ENCODE measurements at regions not wholly inside any gene's neighbourhood (a gene's known extent, or its start where the extent isn't known, plus 50 kb on each side); places are given as distances from the start of the nearest gene placed in this dataset.

- DNase-seq = no peak
- H3K4me1 Mint-ChIP-seq = peaks cover 2% of the 10 kb centered on the region
- ChIA-PET CTCF (interaction anchor here (0.7 to 2.0 kb wide), 8 partner anchors 13 to 1104 kb away, joined by 3 to 7 read pairs (median 4); no protein-coding TSS in a partner anchor), POLR2A (no interaction called here)
- H3K4me3 Mint-ChIP-seq = no peak overlapping the region
- no peaks in the 10 kb centered on the region for H3K9me3 Mint-ChIP-seq
- H3K27me3 Mint-ChIP-seq = no peaks in the 10 kb centered on the region
- no peak for ATAC-seq (ENCODE audit: low read depth)
- H3K27ac Mint-ChIP-seq = no peak overlapping the region
- intact Hi-C loops (cut with micrococcal nuclease) = loop anchor here (1.0 to 5.0 kb wide), 4 partner anchors 99 to 1636 kb away; no protein-coding TSS in a partner anchor
- H3K36me3 Mint-ChIP-seq (ENCODE audit: low read depth) = no peaks in the 10 kb centered on the region
- no peak for TF ChIP-seq CTCF (IDR thresholded peaks at IDR 0.05)
Observed at GRCh38 chrX:15143825-15144121, 126.1 kb downstream of the ASB9 start.

GRCh38 chrX:15143050-15143824, 126.6 kb downstream of the ASB9 start:
- POLR2A ChIA-PET = no interaction called here
- CTCF ChIA-PET = interaction anchor here (0.7 to 2.0 kb wide), 12 partner anchors 14 to 1636 kb away, joined by 3 to 7 read pairs (median 4); no protein-coding TSS in a partner anchor
- Mint-ChIP-seq H3K27ac (no peak overlapping the region), H3K9me3 (no peaks in the 10 kb centered on the region), H3K4me1 (peaks cover 2% of the 10 kb centered on the region), H3K36me3 (ENCODE audit: low read depth) (no peaks in the 10 kb centered on the region), H3K4me3 (no peak overlapping the region), H3K27me3 (no peaks in the 10 kb centered on the region)
- no peak for TF ChIP-seq CTCF (IDR thresholded peaks at IDR 0.05)
- ATAC-seq (ENCODE audit: low read depth) (peak; percentile 60), DNase-seq (no peak)
- intact Hi-C loops (cut with micrococcal nuclease) = loop anchor here (1.0 to 5.0 kb wide), 4 partner anchors 100 to 1636 kb away; no protein-coding TSS in a partner anchor

- CTCF ChIA-PET = interaction anchor here (0.8 to 1.5 kb wide), 5 partner anchors 13 to 1635 kb away, joined by 3 to 4 read pairs (median 4); no protein-coding TSS in a partner anchor
- Mint-ChIP-seq H3K9me3 (no peaks in the 10 kb centered on the region), H3K27me3 (no peaks in the 10 kb centered on the region), H3K4me3 (no peak overlapping the region), H3K4me1 (peaks cover 2% of the 10 kb centered on the region), H3K36me3 (ENCODE audit: low read depth) (no peaks in the 10 kb centered on the region), H3K27ac (no peak overlapping the region)
- intact Hi-C loops (cut with micrococcal nuclease) = loop anchor here (2.0 to 5.0 kb wide), 2 partner anchors 101 to 1635 kb away; no protein-coding TSS in a partner anchor
- DNase-seq (no peak), ATAC-seq (ENCODE audit: low read depth) (no peak)
- TF ChIP-seq CTCF (IDR thresholded peaks at IDR 0.05) = no peak
- POLR2A ChIA-PET = no interaction called here
Observed at GRCh38 chrX:15142084-15142715, 127.7 kb downstream of the ASB9 start.

- H3K36me3 Mint-ChIP-seq (ENCODE audit: low read depth) = no peaks in the 10 kb centered on the region
- no peak for ATAC-seq (ENCODE audit: low read depth)
- TF ChIP-seq CTCF (IDR thresholded peaks at IDR 0.05) = no peak
- no peaks in the 10 kb centered on the region for H3K27me3 Mint-ChIP-seq
- H3K9me3 Mint-ChIP-seq = no peaks in the 10 kb centered on the region
- ChIA-PET CTCF (no interaction called here), POLR2A (no interaction called here)
- no peak for DNase-seq
- H3K27ac Mint-ChIP-seq = no peak overlapping the region
- H3K4me1 Mint-ChIP-seq = no peaks in the 10 kb centered on the region
- intact Hi-C loops (cut with micrococcal nuclease) = no loop called here
- H3K4me3 Mint-ChIP-seq = no peak overlapping the region
Observed at GRCh38 chrX:15136795-15137194, 133.1 kb downstream of the ASB9 start.

- CTCF ChIA-PET = interaction anchor here (1.2 kb wide), 1 partner anchor 13 kb away, joined by 4 read pairs; no protein-coding TSS in a partner anchor
- intact Hi-C loops (cut with micrococcal nuclease) = no loop called here
- DNase-seq = no peak
Observed at GRCh38 chrX:15129412-15129811, 140.5 kb downstream of the ASB9 start.

More at GRCh38 chrX:15129412-15129811, 140.5 kb downstream of the ASB9 start:
- no peak overlapping the region for H3K27ac Mint-ChIP-seq
- no peaks in the 10 kb centered on the region for H3K9me3 Mint-ChIP-seq
- no peaks in the 10 kb centered on the region for H3K27me3 Mint-ChIP-seq
- H3K4me1 Mint-ChIP-seq = no peaks in the 10 kb centered on the region
- H3K36me3 Mint-ChIP-seq (ENCODE audit: low read depth) = no peaks in the 10 kb centered on the region
- POLR2A ChIA-PET = no interaction called here
- no peak for ATAC-seq (ENCODE audit: low read depth)
- no peak for TF ChIP-seq CTCF (IDR thresholded peaks at IDR 0.05)
- no peak overlapping the region for H3K4me3 Mint-ChIP-seq
